ENCODE measurements at regions not wholly inside any gene's neighbourhood (a gene's known extent, or its start where the extent isn't known, plus 50 kb on each side); places are given as distances from the start of the nearest gene placed in this dataset.

DNA sequence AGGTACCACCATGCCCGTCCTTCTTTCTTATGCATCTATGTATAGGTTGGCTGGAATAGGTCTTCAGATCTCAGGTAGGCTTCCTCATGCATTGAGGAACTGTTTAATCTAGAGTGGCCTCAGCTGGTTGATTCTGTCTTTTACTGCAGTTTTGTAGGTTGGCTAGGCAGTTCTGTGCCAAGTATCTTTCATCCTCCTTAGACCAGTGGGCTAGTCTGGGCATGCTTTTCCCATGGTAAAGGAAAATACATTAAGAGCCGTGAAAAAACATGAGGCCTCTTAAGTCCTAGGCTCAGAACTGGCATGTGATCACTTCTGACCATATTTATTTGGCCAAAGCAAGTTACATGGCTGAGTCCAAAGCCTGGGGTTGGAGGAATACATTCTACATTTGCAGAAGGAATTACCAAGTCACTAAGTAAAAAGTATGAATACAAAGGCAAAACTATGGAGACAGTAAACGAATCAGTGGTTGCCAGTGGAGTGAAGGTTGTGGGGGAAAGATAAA is 137.3 kb downstream of the WIF1 start:
- no peaks in the 10 kb centered on the region for H3K4me1 ChIP-seq (ENCODE audit: control insufficient read depth in 1 of 2, insufficient read depth in 2 of 2, low read length in 2 of 2)
- TF ChIP-seq, protein P1, sequence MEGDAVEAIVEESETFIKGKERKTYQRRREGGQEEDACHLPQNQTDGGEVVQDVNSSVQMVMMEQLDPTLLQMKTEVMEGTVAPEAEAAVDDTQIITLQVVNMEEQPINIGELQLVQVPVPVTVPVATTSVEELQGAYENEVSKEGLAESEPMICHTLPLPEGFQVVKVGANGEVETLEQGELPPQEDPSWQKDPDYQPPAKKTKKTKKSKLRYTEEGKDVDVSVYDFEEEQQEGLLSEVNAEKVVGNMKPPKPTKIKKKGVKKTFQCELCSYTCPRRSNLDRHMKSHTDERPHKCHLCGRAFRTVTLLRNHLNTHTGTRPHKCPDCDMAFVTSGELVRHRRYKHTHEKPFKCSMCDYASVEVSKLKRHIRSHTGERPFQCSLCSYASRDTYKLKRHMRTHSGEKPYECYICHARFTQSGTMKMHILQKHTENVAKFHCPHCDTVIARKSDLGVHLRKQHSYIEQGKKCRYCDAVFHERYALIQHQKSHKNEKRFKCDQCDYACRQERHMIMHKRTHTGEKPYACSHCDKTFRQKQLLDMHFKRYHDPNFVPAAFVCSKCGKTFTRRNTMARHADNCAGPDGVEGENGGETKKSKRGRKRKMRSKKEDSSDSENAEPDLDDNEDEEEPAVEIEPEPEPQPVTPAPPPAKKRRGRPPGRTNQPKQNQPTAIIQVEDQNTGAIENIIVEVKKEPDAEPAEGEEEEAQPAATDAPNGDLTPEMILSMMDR (IDR thresholded peaks at IDR 0.05) = no peak
- Mint-ChIP-seq H3K9me3 (peaks cover 2 to 17% (median 9%) of the 10 kb centered on the region in 7 donors), H3K27ac (no peak overlapping the region), H3K27me3 (ENCODE audit: low read depth in 3 of 3) (peaks cover 1 to 3% (median 2%) of the 10 kb centered on the region in 3 donors), H3K4me3 (no peak overlapping the region), H3K36me3 (no peaks in the 10 kb centered on the region), H3K4me1 (no peaks in the 10 kb centered on the region)
- 93% methylated on average over 3 of the region's 3 CpGs for WGBS (ENCODE audit: insufficient coverage)
- H4K20me1 ChIP-seq (ENCODE audit: insufficient read depth, low read length) = no peaks in the 10 kb centered on the region
- no peak overlapping the region for H3K9ac ChIP-seq (ENCODE audit: insufficient read depth, low read length, poor library complexity, severe bottlenecking)
- intact Hi-C loops (cut with micrococcal nuclease) = no loop called here
- H3K4me2 ChIP-seq (replicated peaks; ENCODE audit: extremely low read depth, low read length, poor library complexity, severe bottlenecking) = no peak overlapping the region
- no peak overlapping the region for H2AFZ ChIP-seq (ENCODE audit: insufficient read depth, low read depth, low read length, poor library complexity, severe bottlenecking)
- H3K9me3 ChIP-seq (replicated peaks in 1 of 2; ENCODE audit: control insufficient read depth in 1 of 2, insufficient read depth in 1 of 2, low read length in 2 of 2) = peaks cover 0 to 9% of the 10 kb centered on the region in 2 donors
- no peak overlapping the region for H3K4me3 ChIP-seq (replicated peaks in 1 of 3; ENCODE audit: low read depth in 2 of 3, low read length in 3 of 3)
- no peaks in the 10 kb centered on the region for H3K36me3 ChIP-seq (replicated peaks in 1 of 2; ENCODE audit: control insufficient read depth in 1 of 2, insufficient read depth in 2 of 2, low read length in 2 of 2)
- no peak overlapping the region for H3K27ac ChIP-seq (ENCODE audit: low read depth in 1 of 2, low read length in 2 of 2)
- no peaks in the 10 kb centered on the region for H3K27me3 ChIP-seq (ENCODE audit: control insufficient read depth in 2 of 2, insufficient read depth in 2 of 2, low read length in 2 of 2)
- H3K79me2 ChIP-seq (ENCODE audit: insufficient read depth, low read length) = no peaks in the 10 kb centered on the region
- DNase-seq = no peak

DNA sequence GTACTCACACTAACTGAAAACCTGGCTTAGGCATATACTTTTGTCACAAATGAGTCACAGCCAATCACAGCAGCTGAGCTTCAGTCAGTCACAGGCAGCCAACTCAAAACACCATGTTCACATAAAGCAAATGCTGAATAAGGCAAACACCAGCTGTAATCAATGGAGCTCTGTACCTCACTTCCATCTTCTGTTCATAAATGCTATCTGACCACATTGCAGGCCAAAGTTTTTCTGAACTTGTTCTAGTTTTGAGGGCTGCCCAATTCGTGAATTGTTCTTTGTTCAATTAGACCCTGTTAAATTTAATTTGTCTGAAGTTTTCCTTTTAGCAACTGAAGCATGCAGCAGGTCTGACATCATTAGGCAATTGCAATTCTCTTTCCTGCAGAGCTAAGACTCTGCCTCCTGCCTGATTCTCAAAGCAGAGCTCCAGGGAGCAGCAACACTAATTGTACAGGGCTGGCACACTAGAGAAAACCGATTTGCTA is 129.9 kb downstream of the WIF1 start:
- Histone ChIP-seq H3K27ac (ENCODE audit: low read depth in 1 of 2, low read length in 2 of 2) (no peak overlapping the region), H3K79me2 (ENCODE audit: insufficient read depth, low read length) (no peaks in the 10 kb centered on the region), H2AFZ (ENCODE audit: insufficient read depth, low read depth, low read length, poor library complexity, severe bottlenecking) (no peak overlapping the region), H3K4me3 (replicated peaks in 1 of 3; ENCODE audit: low read depth in 2 of 3, low read length in 3 of 3) (no peak overlapping the region), H3K4me1 (ENCODE audit: control insufficient read depth in 1 of 2, insufficient read depth in 2 of 2, low read length in 2 of 2) (no peaks in the 10 kb centered on the region), H3K27me3 (ENCODE audit: control insufficient read depth in 2 of 2, insufficient read depth in 2 of 2, low read length in 2 of 2) (no peaks in the 10 kb centered on the region), H3K9me3 (replicated peaks in 1 of 2; ENCODE audit: control insufficient read depth in 1 of 2, insufficient read depth in 1 of 2, low read length in 2 of 2) (no peaks in the 10 kb centered on the region), H4K20me1 (ENCODE audit: insufficient read depth, low read length) (no peaks in the 10 kb centered on the region), H3K4me2 (replicated peaks; ENCODE audit: extremely low read depth, low read length, poor library complexity, severe bottlenecking) (no peak overlapping the region), H3K36me3 (replicated peaks in 1 of 2; ENCODE audit: control insufficient read depth in 1 of 2, insufficient read depth in 2 of 2, low read length in 2 of 2) (no peaks in the 10 kb centered on the region), H3K9ac (ENCODE audit: insufficient read depth, low read length, poor library complexity, severe bottlenecking) (no peak overlapping the region)
- Mint-ChIP-seq H3K27ac (no peak overlapping the region), H3K9me3 (peaks cover 1 to 16% (median 3%) of the 10 kb centered on the region in 7 donors), H3K27me3 (ENCODE audit: low read depth in 3 of 3) (peaks cover 1 to 3% (median 2%) of the 10 kb centered on the region in 3 donors), H3K36me3 (no peaks in the 10 kb centered on the region), H3K4me3 (no peak overlapping the region), H3K4me1 (no peaks in the 10 kb centered on the region)
- no peak for DNase-seq
- WGBS (ENCODE audit: insufficient coverage) = 80% methylated on average over 1 of the region's 2 CpGs
- TF ChIP-seq, protein P1 (IDR thresholded peaks at IDR 0.05) = no peak
- intact Hi-C loops (cut with micrococcal nuclease) = no loop called here
